ENCODE measurements at regions not wholly inside any gene's neighbourhood (a gene's known extent, or its start where the extent isn't known, plus 50 kb on each side); places are given as distances from the start of the nearest gene placed in this dataset.
A peak's percentile ranks its signal among the peaks of the same experiment; 100 is the strongest.

DNA sequence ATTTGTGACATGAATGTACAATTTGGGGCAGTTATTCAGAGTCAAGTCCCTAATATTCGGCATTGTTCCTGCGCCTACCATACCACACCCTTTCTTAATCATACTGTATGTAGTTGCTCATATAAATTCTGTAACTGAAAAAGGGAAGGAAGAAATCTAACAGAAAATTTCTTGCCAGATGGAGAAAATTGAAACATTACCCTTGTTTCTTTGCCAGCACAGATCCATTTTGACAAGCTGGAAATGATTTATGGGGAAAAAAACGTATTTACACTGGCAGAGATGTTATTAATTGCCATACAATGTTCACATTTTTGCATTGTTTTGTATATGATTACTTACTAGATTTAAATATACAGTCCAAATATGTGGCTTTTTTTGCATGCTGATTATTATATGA is 363.8 kb upstream of the PKN2 start:
- Histone ChIP-seq H3K27me3 (no peaks in the 10 kb centered on the region), H3K4me1 (no peaks in the 10 kb centered on the region), H3K27ac (no peak overlapping the region), H3K36me3 (no peaks in the 10 kb centered on the region), H3K9me3 (no peaks in the 10 kb centered on the region), H3K4me3 (no peak overlapping the region)
- WGBS, 2 donors (ENCODE audit: low coverage in 1 of 2): 38 to 41% methylated on average over 3 of the region's 3 CpGs
- no peak for ATAC-seq
- TF ChIP-seq EP300 (IDR thresholded peaks at IDR 0.05): no peak
- no peak for TF ChIP-seq CTCF (IDR thresholded peaks at IDR 0.05)
- TF ChIP-seq POLR2AphosphoS5 (IDR thresholded peaks at IDR 0.05): no peak
- TF ChIP-seq POLR2A (IDR thresholded peaks at IDR 0.05): no peak

GRCh38 chr1:88321706-88322105 is 362.4 kb upstream of the PKN2 start:
- WGBS, 2 donors (ENCODE audit: low coverage in 1 of 2): 59 to 74% methylated on average over 2 of the region's 2 CpGs
- no peak for ATAC-seq

DNA sequence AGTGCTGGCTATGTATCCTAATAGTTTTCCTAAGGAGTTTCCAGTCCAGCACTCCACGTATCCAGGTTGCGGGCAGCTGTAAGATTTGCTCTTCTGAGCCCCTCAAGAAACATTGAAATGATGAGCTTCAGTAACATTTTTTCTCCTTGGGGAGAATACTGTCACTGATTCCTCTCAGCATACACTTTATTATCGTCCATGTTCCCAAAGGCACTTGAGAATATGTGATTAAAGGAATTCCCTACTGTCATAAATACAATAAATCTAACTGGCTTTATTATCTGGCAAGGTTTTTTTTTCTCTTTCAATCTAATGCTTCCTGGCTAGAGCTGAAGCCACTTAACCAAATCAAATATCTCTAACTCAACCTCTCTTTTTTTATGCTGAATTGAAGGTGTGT is 359.2 kb upstream of the PKN2 start:
- TF ChIP-seq EP300 (IDR thresholded peaks at IDR 0.05) (no peak), POLR2A (IDR thresholded peaks at IDR 0.05) (no peak), POLR2AphosphoS5 (IDR thresholded peaks at IDR 0.05) (no peak), CTCF (IDR thresholded peaks at IDR 0.05) (no peak)
- no peak overlapping the region for H3K27ac ChIP-seq
- no peaks in the 10 kb centered on the region for H3K36me3 ChIP-seq
- H3K4me1 ChIP-seq: peaks cover 0 to 14% (median 0%) of the 10 kb centered on the region in 3 donors
- 56 to 83% methylated on average over 3 of the region's 3 CpGs for whole genome bisulfite sequencing, 2 donors (ENCODE audit: low coverage in 1 of 2)
- no peak overlapping the region for H3K4me3 ChIP-seq
- no peaks in the 10 kb centered on the region for H3K9me3 ChIP-seq
- H3K27me3 ChIP-seq: no peaks in the 10 kb centered on the region
- ATAC-seq: no peak

More at GRCh38 chr1:88321706-88322105, 362.4 kb upstream of the PKN2 start:
- no peak for TF ChIP-seq EP300 (IDR thresholded peaks at IDR 0.05)
- no peak for TF ChIP-seq POLR2AphosphoS5 (IDR thresholded peaks at IDR 0.05)
- no peak for TF ChIP-seq POLR2A (IDR thresholded peaks at IDR 0.05)
- no peak for TF ChIP-seq CTCF (IDR thresholded peaks at IDR 0.05)
- Histone ChIP-seq H3K36me3 (no peaks in the 10 kb centered on the region), H3K9me3 (no peaks in the 10 kb centered on the region), H3K27me3 (no peaks in the 10 kb centered on the region), H3K4me1 (no peaks in the 10 kb centered on the region), H3K4me3 (no peak overlapping the region), H3K27ac (no peak overlapping the region)

DNA sequence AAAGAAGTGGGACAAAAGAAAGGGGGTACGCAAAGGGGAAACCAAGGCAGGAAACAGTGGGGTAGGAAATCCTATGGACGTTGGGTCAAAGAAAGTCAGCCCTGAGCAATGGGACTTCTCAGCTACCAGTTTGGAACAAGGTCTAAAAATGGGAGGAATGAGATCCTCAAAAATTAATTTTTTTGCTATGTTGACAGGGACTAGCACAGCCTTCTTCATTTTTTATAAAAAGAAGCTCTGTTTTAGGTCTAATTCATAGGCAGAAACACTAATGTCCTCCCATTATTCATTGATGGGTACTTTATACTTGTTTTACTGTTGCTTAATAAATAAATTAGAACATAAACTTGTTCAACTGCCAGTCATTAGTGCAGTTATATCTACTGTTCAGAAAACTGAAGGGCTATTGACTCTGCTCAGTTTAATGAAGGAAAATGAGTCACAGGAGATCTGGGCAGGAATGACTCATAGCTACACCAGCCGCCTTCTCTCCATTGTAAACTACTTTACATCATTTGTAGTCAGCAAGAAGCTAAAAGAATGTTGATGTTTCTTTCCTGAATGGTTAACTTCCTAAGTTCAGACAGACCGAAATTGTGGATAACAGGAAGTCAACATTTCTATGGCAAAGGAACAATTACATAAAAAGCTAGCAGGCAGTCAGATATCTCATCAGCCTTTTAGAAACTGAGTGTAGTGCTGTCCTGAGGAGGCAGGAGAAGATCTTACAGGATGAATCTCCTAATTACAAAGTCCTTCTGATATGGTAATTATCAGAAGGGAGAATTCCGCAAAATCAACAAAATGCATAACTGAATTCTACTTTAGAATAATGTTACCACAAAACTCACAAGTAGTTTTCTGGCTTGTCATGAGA is 356.4 kb upstream of the PKN2 start:
- peak; percentile 78 for ATAC-seq
- 43 to 46% methylated on average over 5 of the region's 5 CpGs for WGBS, 2 donors (ENCODE audit: low coverage in 1 of 2)
- no peaks in the 10 kb centered on the region for H3K36me3 ChIP-seq
- TF ChIP-seq EP300 (IDR thresholded peaks at IDR 0.05) (no peak), POLR2AphosphoS5 (IDR thresholded peaks at IDR 0.05) (peak; percentile 32)
- H3K4me3 ChIP-seq: no peak overlapping the region
- no peaks in the 10 kb centered on the region for H3K9me3 ChIP-seq
- peaks cover 0 to 14% (median 0%) of the 10 kb centered on the region in 3 donors for H3K4me1 ChIP-seq
- H3K27ac ChIP-seq: peak overlapping the region in 3 of 4 donors; percentile 32 to 52 (median 34)
- no peaks in the 10 kb centered on the region for H3K27me3 ChIP-seq

- no peak for TF ChIP-seq EP300 (IDR thresholded peaks at IDR 0.05)
- no peak for TF ChIP-seq CTCF (IDR thresholded peaks at IDR 0.05)
- no peak for ATAC-seq
- H3K27me3 ChIP-seq: no peaks in the 10 kb centered on the region
- 50 to 59% methylated on average over 4 of the region's 4 CpGs for WGBS, 2 donors (ENCODE audit: low coverage in 1 of 2)
- H3K4me1 ChIP-seq: peaks cover 0 to 14% (median 0%) of the 10 kb centered on the region in 3 donors
- H3K36me3 ChIP-seq: no peaks in the 10 kb centered on the region
- H3K27ac ChIP-seq: no peak overlapping the region
- no peaks in the 10 kb centered on the region for H3K9me3 ChIP-seq
- H3K4me3 ChIP-seq: no peak overlapping the region
Measured at GRCh38 chr1:88330201-88330600, 353.9 kb upstream of the PKN2 start.
